ENCODE measurements at regions not wholly inside any gene's neighbourhood (a gene's known extent, or its start where the extent isn't known, plus 50 kb on each side); places are given as distances from the start of the nearest gene placed in this dataset.

DNA sequence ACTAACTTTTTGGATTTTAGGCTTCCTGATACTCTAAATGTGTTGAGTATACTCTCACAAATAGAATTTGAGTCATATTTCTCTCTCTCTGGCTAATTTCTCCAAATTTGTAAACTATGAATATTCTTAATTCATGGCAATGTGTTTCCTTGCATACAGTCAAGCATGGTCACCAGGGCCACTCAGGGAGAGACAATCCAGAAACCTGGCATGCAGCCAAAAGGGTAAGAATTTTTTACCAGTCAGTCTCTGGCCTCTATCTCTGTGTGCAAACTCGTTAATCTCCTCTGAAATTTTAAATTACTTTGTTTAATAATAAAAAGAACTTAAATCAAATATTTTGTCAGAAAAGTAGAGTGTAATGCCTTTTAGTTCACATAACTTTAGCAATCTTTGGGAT lies 179.8 kb downstream of the OR13H1 start:
- TF ChIP-seq, protein P1, sequence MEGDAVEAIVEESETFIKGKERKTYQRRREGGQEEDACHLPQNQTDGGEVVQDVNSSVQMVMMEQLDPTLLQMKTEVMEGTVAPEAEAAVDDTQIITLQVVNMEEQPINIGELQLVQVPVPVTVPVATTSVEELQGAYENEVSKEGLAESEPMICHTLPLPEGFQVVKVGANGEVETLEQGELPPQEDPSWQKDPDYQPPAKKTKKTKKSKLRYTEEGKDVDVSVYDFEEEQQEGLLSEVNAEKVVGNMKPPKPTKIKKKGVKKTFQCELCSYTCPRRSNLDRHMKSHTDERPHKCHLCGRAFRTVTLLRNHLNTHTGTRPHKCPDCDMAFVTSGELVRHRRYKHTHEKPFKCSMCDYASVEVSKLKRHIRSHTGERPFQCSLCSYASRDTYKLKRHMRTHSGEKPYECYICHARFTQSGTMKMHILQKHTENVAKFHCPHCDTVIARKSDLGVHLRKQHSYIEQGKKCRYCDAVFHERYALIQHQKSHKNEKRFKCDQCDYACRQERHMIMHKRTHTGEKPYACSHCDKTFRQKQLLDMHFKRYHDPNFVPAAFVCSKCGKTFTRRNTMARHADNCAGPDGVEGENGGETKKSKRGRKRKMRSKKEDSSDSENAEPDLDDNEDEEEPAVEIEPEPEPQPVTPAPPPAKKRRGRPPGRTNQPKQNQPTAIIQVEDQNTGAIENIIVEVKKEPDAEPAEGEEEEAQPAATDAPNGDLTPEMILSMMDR (IDR thresholded peaks at IDR 0.05; ENCODE audit: low read depth, low read length), result no peak
- TF ChIP-seq POLR2A (IDR thresholded peaks at IDR 0.05; ENCODE audit: extremely low read depth, insufficient read length) (no peak), MYC (IDR thresholded peaks at IDR 0.05; ENCODE audit: low read depth, low read length) (no peak)

All from NB4 (cell line).